Activated CD8-positive, alpha-beta memory T cell treated with anti-CD3 and anti-CD28 coated beads for 1 hour (primary cell): ENCODE measurements at regions not wholly inside any gene's neighbourhood (a gene's known extent, or its start where the extent isn't known, plus 50 kb on each side); places are given as distances from the start of the nearest gene placed in this dataset.

Experiments used
- DNase-seq, 2 donors: peaks; one replicate each; pipeline ENCODE4 v3.0.0-alpha.2; 2020; ENCODE audit warnings: low read depth in 1 of 2; ENCODE audit errors: extremely low read depth in 1 of 2

DNA sequence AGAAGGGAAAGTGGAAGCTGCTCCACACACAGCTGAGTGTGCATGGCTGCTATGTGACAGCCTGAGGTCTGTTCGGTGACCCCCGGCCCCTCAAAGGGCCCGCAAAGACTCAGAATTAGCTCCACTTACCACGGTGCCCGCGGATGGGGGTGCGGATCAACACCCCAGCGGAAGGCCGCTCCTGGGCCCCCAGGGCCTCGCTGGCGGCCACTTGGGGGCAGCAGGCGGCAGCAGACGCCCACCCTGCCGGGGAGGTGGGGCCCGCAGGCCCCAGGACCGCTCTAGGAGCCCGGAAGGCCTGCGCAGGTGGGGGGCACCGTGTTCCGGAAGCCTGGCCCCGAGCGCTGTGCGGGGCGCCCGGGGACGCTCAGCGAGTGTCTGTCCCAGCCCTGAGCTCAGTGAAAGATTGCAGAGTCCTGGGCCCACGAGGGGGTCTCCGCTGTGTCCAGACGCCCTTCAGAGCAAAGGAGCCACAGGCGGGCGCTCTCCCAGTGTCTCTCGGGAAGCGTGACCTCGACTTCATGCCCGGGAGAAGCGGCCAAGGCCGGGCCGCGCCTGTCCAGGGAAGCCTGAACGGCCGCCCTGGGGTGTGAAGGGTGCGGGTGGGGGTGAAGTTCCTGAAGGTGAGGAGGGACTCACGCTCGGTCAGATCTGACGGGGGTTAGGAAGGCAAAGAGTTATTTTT is 118.7 kb downstream of the VAPA start:
- DNase-seq = peak; percentile 9 to 19

GRCh38 chr18:10033016-10033399 is 119.2 kb downstream of the VAPA start:
- no peak for DNase-seq

- no peak for DNase-seq
Measured at GRCh38 chr18:10035281-10035991, 121.6 kb downstream of the VAPA start.

- no peak for DNase-seq
Measured at GRCh38 chr18:10036479-10036878, 122.7 kb downstream of the VAPA start.

DNA sequence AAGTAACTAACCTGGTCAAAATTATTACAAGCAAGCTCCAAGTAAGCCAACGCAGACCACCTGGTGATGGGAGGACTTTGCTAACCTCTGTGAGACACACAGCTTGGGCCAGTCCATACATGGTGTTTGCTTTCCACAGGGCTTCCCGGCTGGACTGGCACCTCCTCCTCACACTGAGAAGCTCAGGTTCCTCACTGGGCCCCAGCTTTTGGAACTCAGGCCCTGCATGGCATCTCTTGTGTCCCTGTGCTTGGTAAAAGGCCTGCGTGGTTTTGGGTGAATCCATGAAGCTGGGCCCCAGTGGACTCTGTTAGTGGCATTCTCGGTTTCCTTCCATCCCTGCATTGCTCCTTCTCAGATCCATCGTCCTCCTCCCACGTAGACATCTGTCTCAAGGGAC is 123.4 kb downstream of the VAPA start:
- DNase-seq = no peak

- DNase-seq = no peak
Measured at GRCh38 chr18:10038268-10038667, 124.5 kb downstream of the VAPA start.

GRCh38 chr18:10040287-10041011 is 126.6 kb downstream of the VAPA start:
- no peak for DNase-seq

- DNase-seq = no peak
Measured at GRCh38 chr18:10041180-10041579, 127.4 kb downstream of the VAPA start.

- DNase-seq = no peak
Measured at GRCh38 chr18:10042492-10042891, 128.7 kb downstream of the VAPA start.

GRCh38 chr18:10044054-10044453 is 130.2 kb downstream of the VAPA start:
- no peak for DNase-seq

DNA sequence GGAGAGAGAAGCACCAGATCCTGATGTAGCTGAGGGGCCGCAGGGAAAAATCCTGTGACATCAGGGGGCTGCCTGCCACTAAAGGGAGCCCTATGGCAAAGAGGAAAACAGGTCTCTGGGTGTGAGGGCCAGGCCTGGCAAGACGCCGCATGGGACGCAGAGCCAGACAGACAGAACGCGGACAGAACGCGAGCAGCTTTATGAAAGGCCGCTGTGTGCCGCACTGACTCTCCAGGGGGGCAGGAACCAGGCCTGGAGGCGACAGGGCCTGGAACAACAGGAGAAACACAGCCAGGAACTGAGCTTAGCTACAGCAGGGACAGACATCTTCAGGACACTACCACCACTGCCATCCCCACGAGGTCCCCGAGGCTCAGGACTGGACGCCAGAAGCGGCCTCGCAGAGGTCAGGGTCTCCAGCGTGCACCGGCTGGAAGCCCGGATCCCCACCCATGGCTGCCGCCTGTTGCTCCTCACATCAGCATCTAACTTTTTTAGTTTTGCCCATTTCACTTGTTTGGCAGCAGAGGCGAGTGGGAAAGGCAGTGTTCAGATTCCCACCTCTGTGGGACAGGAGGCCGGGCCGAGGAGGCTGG is 131.6 kb downstream of the VAPA start:
- no peak for DNase-seq

GRCh38 chr18:10046178-10046807 is 132.5 kb downstream of the VAPA start:
- no peak for DNase-seq

DNA sequence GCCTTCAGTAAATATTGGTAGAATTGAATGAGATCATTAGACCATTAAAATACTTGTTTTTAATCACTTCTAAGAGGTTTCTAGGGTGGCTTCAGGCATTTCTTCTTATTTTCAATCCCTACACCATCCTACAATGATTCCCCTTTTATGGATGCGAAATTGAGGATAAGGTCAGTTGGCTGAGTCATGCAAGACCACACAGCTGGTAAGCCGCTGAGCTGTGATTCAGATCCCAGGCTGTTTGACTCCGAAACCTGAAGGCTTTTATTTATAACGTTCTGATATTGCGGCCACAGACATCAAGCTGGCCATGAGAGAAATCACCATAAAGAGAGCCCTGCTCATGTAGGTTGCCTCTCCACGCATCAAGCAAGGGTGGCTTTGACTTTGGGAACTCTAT is 133.4 kb downstream of the VAPA start:
- no peak for DNase-seq

- DNase-seq = no peak
Measured at GRCh38 chr18:10049747-10050146, 135.9 kb downstream of the VAPA start.

- DNase-seq = no peak
Measured at GRCh38 chr18:10050956-10051355, 137.1 kb downstream of the VAPA start.

DNA sequence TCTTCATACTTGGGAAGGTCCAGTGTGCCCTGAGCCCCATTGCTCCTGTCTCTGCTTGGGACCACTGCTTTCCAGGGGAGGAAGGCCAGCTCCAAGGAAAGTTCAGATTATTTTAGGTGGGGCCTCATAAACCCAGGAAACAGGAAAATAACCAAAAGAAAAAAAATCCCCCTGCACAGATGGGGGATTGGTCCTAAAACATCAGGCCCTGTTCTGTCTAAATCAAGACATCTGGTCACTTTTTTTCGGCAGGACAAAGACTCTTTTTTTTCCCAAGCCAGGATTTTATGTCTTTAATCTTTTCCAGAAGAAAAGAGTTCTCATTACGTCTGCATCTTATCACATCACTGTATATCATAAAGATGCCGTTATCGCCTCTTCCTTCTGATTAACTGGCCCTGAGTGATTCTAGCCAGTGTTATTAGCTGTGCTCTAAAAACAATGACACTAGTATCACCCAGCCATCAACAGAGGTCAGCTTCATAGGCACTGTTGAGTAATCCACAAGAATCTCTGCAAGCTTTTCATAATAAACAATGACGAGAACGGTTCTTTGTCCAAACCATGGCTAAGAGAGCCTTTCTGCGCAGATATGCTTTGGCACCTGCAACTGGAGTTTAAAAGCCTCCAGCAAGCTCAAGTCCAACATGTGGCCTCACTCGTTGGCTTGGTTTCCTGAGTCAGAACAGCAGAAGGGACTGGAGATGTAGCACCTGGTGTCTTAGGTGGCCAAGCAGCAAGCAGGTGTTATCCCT is 138.2 kb downstream of the VAPA start:
- no peak for DNase-seq

- no peak for DNase-seq
Measured at GRCh38 chr18:10052871-10053270, 139.1 kb downstream of the VAPA start.

GRCh38 chr18:10053861-10054260 is 140.0 kb downstream of the VAPA start:
- no peak for DNase-seq

DNA sequence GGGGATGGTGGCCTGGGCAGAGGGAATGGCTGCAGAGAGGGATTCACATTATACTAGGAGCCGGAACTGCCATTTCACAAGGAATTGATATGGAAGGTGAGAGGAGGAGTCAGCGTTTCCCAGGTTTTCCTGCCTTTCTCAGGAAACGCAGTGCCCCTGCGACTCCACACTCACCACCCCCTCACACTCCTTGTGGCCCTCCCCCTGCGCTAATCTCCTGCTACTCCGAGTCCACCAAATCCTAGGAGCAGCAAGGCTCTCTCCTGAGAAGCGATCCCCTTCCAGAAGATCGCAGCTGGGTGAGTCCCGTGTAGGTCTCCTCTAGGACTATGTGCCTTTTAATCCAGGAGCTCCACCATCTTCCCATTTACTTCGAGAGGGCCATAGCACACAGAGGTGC is 140.6 kb downstream of the VAPA start:
- DNase-seq = no peak

DNA sequence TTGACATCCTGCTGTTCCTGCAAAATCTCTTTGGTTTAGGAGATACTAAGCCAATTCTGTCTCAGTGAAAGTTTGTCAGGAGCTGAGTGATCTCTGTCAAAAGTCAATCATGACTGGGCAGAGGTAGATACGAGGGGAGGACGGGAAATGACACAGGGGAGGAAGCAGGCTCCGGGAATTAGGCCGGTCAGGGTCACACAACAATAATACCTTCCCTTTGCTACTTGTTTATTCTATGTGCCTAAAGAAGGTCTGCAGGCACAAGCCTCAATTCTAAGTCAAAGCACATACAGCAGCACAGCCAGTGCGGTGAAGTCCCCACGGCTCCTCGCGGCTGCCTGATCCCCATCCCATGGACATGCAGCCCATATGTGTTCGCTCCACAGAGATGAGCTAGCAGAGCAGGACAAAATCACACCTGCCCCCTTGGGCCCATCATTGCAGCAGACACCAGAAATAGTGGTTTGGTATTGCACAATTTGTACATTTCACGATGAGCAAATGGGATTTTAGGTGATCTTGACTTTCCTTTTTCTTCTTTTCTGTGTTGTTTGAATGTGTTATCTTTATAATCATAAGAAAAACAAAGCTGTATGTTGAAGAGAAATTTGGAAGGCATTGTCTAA is 141.4 kb downstream of the VAPA start:
- DNase-seq = no peak
